GM12872 (cell line): ENCODE measurements at regions not wholly inside any gene's neighbourhood (a gene's known extent, or its start where the extent isn't known, plus 50 kb on each side); places are given as distances from the start of the nearest gene placed in this dataset.

Source experiments
- CTCF ChIP-seq: IDR thresholded peaks from 3 replicates; pipeline ENCODE4 v1.5.1; 2011; ENCODE audit warnings: low read depth, mild to moderate bottlenecking, low read length, moderate library complexity; ENCODE audit not compliant: insufficient read depth

DNA sequence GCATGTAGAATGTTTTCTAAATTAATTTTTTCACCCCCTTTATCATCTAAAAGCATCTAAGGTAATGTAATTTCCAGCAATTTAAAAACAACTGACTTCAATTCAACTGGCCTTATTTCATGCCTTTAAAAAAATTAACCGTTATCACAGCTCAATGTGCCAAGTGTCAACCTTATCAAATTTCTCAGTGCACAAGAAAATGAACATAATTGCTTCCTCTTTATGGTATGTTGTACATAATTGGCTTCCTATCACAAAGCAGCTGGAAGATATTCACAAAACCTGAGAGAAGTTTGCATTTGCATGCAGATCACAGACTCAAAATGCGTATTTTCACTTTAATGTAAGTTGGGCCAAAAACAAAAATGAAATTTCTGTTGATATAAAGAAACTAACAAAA is 966.4 kb downstream of the GRM8 start:
- no peak for TF ChIP-seq CTCF

DNA sequence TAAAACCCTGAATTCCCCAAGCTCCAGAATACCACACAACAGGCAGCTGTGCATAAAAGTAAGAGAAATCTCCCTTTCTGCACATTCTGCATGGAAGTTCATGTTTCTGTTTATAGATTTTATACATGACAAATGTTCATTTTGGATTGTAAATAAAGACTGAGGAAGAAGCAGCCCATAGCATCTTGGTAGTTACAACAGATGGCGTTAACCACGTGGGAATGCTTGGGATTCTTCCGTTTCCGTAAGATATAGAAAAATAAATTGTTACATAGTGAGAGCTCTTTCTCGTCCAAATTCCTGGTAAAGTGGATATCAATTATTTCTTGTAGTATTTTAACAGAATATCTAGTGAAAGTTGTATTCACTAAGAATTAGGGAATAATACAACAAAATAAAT is 1016.5 kb downstream of the GRM8 start:
- no peak for TF ChIP-seq CTCF

- TF ChIP-seq CTCF: no peak
Measured at GRCh38 chr7:126228356-126229061, 1024.2 kb downstream of the GRM8 start.

DNA sequence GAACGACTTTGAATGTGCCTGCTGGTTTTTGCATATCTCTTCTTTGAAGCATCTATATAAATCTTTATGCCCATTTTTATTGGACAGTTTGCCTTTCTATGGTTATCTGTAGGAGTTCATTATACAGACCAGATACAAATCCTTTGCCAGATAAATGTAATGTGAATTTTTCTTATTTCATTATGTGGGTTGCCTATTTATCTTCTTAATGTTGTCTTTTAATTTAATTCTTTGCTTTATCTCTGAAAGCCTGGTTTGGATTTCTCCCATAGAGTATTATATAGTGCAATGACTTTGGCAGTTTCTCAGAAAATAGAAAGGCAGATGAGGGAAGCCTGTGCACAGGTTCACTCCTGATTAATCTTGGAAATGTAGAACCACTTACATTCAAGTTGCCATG is 1025.1 kb downstream of the GRM8 start:
- TF ChIP-seq CTCF: no peak

GRCh38 chr7:126227055-126227454 is 1025.7 kb downstream of the GRM8 start:
- no peak for TF ChIP-seq CTCF

DNA sequence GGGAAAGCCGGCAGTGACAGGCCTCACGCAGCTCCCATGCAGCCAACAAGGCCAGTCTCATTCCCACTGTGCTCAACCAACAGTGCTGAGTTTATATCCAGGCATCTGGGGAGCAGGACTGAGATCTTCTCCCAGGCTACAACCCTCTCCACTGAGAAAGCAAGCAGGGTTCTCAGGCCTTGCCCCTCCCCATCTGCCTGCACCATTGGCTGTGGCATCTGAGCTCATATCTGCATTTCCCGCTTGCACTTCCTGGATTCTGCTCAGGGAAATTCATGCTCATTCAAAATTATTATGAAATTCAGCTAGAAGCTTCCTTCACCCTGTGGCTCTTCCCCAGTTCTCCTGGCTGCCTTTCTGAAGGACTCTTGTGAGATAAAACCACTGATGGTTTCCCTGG is 1029.0 kb downstream of the GRM8 start:
- TF ChIP-seq CTCF: no peak

DNA sequence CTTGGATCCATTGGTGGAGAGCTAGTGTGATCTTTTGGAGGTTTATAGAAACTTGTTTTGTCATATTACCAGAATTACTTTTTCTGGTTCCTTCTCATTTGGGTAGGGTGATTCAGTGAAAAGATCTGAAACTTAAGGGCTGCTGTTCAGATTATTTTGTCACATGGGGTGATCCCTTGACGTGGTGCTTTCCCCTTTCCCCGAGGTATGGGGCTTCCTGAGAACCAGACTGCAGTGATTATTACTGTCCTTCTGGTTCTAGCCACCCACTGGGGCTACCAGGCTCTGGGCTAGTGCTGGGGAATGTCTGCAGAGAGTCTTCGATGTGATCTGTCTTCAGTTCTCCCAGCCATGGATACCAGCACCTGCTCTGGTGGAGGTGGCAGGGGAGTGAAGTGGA is 1030.0 kb downstream of the GRM8 start:
- TF ChIP-seq CTCF: no peak
